K562 (cell line): ENCODE measurements at regions not wholly inside any gene's neighbourhood (a gene's known extent, or its start where the extent isn't known, plus 50 kb on each side); places are given as distances from the start of the nearest gene placed in this dataset.

Experiments used
- CREB1 ChIP-seq, 2 experiments: sonication (generic) in 1 of 2; formaldehyde crosslinking in 1 of 2; IDR thresholded peaks; 2 replicates each; pipeline versions ENCODE4 v1.6.1 to v1.8.0; 2012 to 2022; ENCODE audit warnings: inconsistent platforms in 1 of 2, mild to moderate bottlenecking in 1 of 2, missing genetic modification reagents in 1 of 2, moderate library complexity in 1 of 2
- CTBP1 ChIP-seq: fragments of 450-650 bp; IDR thresholded peaks from 2 replicates; pipeline ENCODE4 v1.6.1; 2016; ENCODE audit warnings: borderline replicate concordance
- ELF4 ChIP-seq: fragments of 450-650 bp; formaldehyde crosslinking; IDR thresholded peaks from 2 replicates; pipeline ENCODE4 v1.4.0; 2022; ENCODE audit warnings: missing genetic modification characterization
- GABPA ChIP-seq: fragments of 200-800 bp; sonication (Bioruptor generic); conservative IDR thresholded peaks from 2 replicates; pipeline ENCODE4 v1.6.1; 2016; ENCODE audit warnings: low read depth, missing genetic modification characterization, missing compliant biosample characterization
- NCOA6 ChIP-seq: fragments of 450-650 bp; IDR thresholded peaks from 2 replicates; pipeline ENCODE4 v1.6.1; 2017; ENCODE audit warnings: mild to moderate bottlenecking
- U2AF1 ChIP-seq: fragments of 200-400 bp; formaldehyde crosslinking; optimal IDR thresholded peaks from 2 replicates; pipeline ENCODE3; 2017; ENCODE audit warnings: mild to moderate bottlenecking, low read depth, low read length, moderate library complexity
- ZNF165 ChIP-seq: fragments of 250-450 bp; sonication (Bioruptor Pico); IDR thresholded peaks from 2 replicates; pipeline ENCODE4 v1.4.0; 2020; ENCODE audit warnings: borderline replicate concordance
- ZNF354B ChIP-seq: fragments of 250-450 bp; sonication (Bioruptor Pico); IDR thresholded peaks from 2 replicates; pipeline ENCODE4 v1.4.0; 2020
- ZSCAN32 ChIP-seq: fragments of 450-650 bp; formaldehyde crosslinking; IDR thresholded peaks from 2 replicates; pipeline ENCODE4 v1.4.0; 2020; ENCODE audit warnings: mild to moderate bottlenecking, moderate library complexity
- TF ChIP-seq, protein P1 (sequence below): sonication (generic); formaldehyde crosslinking; IDR thresholded peaks from 2 replicates; pipeline ENCODE4 v1.8.0; 2022; ENCODE audit warnings: missing genetic modification reagents, mild to moderate bottlenecking, moderate library complexity, borderline replicate concordance
- TF ChIP-seq, protein P2 (sequence below): fragments of 150-350 bp; conservative IDR thresholded peaks from 2 replicates; pipeline ENCODE4 v1.6.1; 2014; ENCODE audit warnings: low read length

DNA sequence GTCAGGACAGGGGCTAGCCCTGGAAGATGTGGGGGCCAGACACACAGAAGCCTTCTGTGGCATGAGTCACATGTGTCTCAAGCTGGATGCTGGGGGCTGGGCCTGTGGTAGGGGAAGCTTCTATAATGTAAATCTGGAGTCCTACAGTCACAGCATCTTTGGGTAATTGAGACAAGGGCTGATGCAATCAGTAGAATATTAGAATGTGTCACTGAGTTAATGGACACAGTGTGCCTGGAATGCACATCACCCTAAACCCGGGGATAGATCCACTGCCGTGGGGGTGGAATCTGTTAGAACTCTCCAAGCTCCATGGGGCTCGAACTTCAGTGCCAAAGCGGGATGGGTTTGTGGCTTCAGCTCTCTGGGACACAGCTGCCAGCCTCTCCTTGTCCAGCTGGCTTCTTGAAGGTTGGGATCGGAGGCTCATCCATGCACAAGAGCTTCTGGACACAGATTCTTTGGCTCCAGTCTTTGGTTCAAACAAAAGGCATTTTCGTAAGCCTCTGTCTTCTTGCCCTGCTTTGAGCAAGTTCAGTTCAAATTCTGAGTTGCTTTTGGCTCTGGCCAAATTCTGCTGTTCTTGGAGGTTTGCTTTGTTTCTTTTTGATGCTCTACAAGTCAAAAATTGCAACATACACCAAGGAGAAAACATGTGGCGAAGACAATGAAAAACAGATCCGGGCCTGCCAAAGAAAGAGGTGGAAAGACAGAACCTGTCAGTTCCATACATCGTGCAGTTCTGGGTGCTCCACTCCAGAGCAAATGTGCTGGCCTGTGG is 194.8 kb upstream of the ZNF32 start:
- TF ChIP-seq ZNF165 (CRISPR knock-in tag) (no peak), ZNF354B (CRISPR knock-in tag) (no peak), CREB1 (IDR thresholded peaks at IDR 0.05) (no peak), CREB1 (CRISPR knock-in tag; IDR thresholded peaks at IDR 0.05) (no peak), GABPA (no peak), ZSCAN32 (CRISPR knock-in tag) (no peak), ELF4 (CRISPR knock-in tag) (no peak), U2AF1 (no peak), CTBP1 (no peak), NCOA6 (no peak)
- TF ChIP-seq, protein P1, sequence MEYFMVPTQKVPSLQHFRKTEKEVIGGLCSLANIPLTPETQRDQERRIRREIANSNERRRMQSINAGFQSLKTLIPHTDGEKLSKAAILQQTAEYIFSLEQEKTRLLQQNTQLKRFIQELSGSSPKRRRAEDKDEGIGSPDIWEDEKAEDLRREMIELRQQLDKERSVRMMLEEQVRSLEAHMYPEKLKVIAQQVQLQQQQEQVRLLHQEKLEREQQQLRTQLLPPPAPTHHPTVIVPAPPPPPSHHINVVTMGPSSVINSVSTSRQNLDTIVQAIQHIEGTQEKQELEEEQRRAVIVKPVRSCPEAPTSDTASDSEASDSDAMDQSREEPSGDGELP (CRISPR knock-in tag): no peak
- TF ChIP-seq, protein P2, sequence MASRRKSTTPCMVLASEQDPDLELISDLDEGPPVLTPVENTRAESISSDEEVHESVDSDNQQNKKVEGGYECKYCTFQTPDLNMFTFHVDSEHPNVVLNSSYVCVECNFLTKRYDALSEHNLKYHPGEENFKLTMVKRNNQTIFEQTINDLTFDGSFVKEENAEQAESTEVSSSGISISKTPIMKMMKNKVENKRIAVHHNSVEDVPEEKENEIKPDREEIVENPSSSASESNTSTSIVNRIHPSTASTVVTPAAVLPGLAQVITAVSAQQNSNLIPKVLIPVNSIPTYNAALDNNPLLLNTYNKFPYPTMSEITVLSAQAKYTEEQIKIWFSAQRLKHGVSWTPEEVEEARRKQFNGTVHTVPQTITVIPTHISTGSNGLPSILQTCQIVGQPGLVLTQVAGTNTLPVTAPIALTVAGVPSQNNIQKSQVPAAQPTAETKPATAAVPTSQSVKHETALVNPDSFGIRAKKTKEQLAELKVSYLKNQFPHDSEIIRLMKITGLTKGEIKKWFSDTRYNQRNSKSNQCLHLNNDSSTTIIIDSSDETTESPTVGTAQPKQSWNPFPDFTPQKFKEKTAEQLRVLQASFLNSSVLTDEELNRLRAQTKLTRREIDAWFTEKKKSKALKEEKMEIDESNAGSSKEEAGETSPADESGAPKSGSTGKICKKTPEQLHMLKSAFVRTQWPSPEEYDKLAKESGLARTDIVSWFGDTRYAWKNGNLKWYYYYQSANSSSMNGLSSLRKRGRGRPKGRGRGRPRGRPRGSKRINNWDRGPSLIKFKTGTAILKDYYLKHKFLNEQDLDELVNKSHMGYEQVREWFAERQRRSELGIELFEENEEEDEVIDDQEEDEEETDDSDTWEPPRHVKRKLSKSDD: no peak
